CD4-positive, alpha-beta T cell treated with Interleukin-12 subunit alpha and Interleukin-12 subunit beta, for 1 hour (primary cell): ENCODE measurements at regions not wholly inside any gene's neighbourhood (a gene's known extent, or its start where the extent isn't known, plus 50 kb on each side); places are given as distances from the start of the nearest gene placed in this dataset.
"Not testable (repeated sequence)": the region's sequence is repeated elsewhere in the genome, so short reads cannot be mapped to it uniquely, and the experiment has no call there.

ENCODE experiments used
- DNase-seq: peaks from one replicate; pipeline ENCODE4 v3.0.0-alpha.2; 2020

DNA sequence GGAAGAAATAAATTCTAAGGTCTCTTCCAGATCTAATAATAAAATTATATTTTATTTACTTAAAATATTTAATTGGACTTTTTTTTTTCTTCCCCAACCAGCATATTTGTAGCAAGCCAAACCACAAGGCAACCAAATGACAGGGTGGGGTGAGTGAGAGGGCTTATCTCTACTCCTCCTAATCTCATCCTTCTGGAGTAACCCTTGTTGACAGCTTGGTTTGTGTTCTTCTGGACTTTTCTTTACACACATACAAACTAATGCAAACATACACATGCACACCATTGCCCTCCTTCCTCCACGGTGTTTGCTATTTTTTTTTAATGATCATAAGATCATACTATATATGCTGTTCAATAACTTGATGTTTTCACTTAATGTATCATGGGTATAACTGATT, 383.1 kb downstream of the DLEU7 start:
- DNase-seq, result no peak

DNA sequence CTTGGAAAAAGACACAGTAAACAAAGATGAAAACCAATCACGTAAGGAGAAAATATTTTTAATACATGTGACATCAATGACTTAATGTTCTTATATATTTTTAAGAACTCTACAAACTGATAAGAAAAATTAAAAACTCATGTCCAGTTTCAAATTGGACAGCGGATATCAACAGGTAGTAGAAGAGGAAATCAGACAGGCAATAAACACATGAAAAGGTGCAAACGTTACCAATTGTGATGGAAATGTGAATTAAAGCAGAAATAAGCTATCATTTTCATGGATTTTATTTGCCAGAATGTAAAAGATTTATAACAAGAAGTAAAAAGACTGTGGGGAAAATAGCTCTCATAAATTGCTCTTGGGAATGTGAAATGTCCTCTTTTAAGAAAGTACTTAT, 382.3 kb downstream of the DLEU7 start:
- DNase-seq, result no peak

DNA sequence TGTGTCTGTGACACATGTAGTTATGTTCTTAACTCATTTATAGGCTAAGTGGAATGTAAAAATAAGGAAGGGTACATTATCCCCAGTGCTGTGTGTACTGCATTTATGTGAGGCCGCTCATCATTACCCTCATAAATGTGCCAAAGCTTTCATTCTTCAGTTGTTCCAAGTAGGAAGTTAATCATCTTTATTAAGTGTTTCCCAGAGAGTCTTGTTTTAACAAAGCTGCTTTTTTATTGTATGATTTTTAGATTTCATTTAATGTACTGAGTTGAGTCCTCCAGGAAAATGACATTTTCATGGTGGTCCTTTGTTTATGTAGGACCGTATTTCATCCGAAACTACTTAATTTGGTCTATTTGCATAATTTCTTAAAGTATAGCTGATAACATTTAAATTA, 379.8 kb downstream of the DLEU7 start:
- DNase-seq, result no peak

DNA sequence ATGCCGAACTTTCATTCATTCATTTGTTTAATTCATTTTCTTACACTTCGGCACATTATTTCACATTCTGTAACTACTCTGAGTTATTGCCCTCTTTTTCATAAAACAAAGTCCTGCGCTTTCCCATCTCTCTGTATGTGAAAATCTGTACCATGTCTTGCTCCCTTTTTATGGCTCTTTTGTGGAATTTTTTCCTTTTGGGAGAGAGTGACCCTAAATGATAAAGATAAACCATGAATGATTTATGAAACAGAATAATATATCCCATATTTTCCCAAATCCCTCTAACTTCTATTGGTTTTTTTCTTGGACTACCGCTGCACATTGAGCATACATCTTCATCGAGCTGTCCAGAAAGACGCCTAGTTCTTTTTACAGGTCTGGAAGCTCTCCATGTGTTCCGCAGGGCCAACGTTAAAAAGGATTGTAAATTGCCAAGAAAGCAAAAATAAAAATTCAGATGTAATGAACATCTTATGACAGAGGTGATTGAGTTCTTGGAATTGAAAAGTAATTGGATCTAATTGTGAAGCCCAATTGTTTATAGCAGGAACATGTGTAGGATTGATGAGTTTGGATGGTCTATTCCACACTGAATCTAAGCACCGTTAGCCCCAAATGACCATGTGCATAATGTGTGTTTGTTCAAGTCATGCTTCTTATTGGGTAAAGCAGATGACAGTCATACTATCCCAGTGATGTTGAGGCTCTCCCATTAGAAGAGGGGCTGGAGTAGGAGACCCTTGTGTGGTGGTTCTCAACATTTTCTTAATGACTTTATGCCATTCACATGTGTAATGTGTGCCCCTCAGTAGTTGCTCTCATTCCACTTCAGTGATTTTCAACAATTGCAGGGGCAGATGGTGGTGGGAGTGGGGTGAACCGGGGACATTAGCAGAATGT, 378.9 kb downstream of the DLEU7 start:
- DNase-seq, result no peak

DNA sequence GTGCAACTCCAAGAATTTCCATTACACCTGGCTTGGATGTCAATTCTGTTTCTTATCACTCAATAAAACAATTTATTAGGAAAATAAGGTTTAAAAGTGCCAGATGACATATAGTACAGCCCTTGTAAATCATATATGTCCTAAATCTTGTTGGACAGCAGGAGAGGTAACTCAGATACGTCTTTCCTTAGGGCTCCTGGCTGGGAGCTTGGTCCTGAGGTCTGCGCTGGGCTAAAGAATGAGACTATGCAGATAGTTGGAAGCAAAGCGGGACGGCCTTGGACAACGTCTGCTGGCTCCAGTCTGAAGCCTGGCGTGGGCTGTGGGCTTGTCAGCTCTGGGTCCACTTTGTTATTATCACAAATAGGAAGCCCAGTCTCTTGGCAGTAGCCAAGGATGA, 377.0 kb downstream of the DLEU7 start:
- DNase-seq, result no peak

DNA sequence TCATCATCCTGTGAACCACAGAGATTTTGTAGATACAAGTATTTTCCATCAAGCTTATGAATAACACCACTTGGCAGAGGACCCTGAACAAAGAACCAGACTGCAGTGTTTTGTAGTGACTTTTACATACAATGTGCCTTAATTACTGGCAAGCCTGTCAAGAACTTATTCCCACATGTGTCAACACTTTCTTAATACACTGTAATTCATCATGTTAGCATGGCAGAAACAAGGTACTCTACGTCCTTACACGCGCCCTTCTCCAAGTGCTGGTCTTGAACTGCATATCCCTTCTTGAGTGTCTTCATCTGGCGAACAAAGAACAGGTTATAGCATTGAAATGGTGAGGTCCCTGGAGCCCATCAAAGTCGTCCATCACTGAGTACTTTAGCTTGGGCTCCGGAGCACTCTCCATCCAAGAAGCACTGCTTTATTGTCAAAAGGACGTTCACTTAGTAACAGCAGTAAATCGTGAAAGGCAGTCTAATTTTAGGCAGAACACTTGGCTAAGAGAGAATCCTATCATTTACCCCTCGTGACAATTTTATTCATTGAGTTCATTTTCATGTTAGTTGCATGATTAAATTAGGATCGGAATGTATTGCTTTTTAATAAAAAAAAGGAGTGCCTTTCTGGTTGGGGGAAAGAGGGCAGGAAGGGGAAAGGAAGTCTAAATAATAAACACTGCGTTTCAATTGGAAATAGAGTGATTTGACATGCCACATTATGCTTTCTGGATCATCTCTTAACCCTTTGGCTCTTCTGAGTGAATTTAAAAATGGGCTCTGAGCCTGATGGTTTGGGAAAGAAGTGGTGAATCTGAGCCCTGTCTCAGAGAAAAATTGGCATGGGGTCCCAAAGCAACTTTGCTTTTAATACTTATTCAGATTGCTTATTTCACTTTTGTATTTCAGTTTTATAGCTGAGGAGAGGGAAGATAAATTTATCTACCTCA, 376.1 kb downstream of the DLEU7 start:
- DNase-seq, result no peak

DNA sequence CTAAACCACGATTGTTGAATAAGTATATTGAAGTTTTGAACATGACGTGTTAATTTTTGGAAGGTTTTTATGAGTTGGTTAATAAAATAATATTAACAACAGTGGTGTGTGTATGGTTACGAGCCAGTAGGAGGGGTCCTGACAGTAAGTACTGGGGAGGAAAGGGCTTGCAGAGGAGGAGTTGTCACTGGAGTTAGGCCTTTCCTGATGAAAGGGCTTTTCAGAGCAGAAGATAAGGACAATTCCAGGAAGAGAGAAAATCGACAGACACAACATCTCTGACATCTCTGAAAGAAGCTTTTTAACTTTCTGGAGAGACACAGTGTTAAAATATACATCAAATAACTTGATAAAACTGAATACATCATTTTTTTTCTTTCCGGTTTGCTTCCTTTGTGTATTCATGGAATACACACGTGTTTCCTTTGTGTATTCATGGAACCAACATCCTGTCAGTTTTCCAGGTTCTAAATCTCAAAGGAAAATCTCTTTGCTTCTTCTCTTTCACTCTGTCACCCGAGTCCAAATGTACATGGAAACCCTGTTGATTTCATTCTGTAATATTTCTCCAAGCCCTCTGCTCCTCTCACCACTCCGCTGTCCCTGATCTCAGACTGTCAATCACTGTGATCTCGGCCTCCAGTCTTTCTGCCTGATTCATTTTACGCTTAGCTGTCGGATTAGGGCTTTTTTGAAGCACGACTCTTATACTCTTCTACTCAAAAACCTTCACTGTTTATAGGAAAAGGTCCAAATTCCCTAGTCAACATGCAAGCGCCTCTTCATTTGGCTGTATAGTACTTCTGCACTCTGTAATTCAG, 374.4 kb downstream of the DLEU7 start:
- DNase-seq, result no peak

DNA sequence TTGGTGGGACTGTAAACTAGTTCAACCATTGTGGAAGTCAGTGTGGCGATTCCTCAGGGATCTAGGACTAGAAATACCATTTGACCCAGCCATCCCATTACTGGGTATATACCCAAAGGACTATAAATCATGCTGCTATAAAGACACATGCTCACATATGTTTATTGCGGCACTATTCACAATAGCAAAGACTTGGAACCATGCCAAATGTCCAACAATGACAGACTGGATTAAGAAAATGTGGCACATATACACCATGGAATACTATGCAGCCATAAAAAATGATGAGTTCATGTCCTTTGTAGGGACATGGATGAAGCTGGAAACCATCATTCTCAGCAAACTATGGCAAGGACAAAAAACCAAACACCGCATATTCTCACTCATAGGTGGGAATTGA, 370.4 kb downstream of the DLEU7 start:
- not testable (repeated sequence) for DNase-seq

DNA sequence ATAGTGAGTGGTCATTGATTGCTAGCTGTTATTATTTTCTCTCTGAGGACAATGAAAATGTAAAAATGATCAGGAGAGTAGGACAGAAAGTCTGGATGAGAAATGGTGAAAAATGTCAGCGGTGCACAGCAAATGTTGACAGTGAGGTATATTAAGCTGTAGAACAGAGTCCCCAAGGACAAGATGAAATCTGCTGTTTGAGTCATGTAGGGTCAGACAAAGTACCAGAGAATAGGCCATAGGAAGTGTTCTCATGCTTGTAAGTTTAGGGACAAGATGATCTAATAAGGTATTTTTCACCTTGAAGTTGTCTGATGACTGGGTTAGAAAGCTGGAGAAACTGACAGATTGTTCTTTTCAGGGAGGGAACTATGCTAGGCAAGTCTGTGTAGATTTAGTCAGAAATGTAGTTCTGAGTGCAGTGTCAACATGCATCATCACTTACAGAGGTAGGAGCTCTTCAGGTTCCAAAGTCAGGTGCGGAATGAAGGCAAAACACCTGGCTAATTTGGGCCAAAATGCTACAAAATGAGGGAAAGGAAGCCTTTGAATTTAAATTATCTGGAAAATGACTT, 369.3 kb downstream of the DLEU7 start:
- no peak for DNase-seq

DNA sequence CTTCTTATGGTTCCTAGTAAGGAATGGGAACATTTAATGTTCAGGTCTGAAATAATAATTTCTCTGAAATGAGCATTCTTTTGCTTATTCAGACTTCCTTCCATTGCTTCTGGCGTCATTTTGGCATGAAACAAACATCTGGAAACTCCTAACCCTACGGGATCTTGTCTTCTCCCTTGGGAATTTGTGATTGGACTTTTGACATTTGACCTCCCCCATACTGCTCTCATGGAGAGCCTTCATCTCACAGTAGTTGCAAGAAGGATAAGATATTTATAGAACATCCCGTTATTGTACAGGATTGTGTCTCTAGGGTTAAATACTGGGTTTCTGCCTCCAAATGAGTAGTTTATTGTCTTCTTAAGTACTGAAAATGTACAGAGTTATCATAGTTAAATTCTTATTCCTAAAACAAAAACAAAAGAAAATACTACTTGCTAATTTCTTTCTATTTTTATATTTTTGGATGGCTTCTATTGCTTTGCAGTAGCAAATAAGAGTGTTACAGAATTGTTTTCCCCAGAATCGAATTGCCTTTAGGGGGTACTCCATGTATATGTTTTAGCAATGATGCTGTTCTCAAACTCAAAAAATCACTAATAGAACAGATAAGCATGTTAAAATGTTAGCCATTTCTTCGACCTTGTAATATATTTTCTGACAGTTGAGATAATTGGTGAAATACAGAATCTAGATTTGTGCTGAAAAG, 366.8 kb downstream of the DLEU7 start:
- DNase-seq, result no peak

DNA sequence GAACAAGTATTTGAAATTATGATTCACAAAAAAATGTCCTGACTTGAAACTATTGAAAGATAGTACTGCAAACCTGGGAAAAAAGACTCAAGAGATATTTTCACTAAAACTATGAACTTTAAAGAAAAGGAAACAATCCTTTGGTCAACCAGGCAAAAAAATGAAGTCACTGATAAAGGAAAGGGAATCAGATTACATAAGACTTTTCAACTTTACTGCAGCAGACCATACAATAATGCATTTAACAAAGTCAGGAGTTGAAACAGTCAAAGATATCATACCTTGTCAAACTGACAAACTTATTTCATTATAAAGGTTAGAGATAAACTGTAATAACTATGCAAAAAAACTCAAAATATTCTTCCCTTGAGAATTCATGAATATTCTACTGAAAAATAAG, 361.6 kb downstream of the DLEU7 start:
- no peak for DNase-seq

DNA sequence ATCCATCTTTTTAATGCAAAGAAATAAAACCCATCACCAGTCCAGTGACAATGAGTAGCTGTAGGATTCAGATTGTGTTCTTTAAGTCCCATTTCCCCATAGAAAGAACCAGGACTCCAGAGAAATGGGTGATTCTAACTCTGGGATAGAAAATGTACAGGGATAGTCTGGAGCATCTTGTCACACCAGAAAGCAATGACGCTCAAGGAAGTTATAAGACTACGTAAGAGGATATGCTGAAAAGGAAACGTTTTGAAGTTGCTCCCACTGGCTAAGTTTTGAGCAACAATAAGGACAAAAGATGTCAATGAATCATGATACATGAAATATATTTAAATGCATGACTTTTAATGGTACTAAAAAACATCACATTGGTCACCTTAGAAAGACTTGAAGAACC, 360.1 kb downstream of the DLEU7 start:
- DNase-seq, result no peak

DNA sequence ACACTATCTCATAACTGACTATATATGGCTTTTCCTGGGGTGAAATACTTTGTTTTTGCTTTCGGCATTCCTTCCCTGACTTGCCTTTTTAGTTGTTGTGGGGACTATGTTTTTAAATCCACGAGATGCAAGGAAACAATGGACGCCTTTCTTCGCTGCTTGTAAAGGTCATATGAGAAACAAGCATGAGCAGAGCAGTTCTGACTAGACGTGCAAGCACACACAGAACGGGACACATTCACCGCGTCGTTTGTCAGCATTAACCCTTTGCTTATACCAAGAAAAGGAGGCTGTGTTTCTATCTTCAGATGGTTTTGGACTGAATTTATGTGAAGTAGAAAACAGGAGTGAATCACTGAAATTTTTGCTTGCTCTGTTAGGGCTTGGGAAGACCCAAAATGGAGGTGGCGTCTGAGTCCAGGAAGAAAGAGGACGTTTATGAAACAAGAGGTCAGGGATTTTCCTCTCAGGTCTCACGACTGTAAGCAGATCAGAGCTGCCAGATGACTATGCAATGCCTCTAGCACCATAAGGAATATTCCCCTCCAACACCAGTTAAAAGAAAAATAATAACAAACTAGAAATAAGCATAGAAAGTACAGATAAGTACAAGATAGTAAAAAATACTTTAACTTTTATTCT, 358.9 kb downstream of the DLEU7 start:
- no peak for DNase-seq

DNA sequence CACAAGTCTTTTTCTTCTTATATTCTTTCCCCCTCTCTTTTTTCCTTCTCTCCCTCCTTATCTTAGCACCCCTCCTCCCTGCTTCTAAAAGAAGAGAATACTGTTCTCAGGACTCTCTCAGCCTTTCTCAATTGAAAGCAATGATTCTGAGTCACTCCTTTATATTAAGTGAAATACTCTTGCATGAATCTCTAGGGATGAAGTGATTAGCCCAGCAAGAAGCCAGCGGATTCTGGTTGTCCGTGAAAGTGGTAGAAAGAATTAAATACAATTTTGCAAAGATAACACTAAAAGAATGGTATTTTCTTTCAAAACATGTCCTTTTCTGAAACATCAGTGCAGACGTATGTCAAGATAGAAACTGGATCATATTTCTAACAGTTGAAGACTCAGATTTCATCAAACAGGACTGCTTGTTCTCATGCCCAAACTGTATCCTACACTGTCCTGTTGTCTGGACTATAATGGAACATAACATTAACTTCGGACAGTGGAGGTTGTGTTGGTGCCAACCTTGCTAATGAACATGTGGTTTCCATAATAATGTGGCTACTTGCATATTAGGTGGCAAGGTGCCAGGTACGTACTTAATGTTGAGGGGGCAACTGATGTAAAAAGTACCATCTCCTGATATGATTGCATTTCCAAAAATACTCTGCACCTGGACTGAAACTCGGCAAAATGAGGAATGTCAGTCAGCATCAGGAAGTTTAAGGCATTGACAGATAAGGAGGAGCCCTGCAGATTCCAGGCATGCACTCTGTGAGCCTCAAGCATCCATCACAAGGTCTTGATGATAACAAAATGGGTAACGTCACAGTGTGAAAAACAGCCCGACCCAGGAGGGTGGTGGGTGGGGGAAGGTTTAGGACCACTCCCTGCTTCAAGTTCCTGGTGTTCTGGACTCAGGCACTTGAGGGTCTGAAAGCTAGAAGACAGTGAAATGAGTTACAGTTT, 357.2 kb downstream of the DLEU7 start:
- no peak for DNase-seq

DNA sequence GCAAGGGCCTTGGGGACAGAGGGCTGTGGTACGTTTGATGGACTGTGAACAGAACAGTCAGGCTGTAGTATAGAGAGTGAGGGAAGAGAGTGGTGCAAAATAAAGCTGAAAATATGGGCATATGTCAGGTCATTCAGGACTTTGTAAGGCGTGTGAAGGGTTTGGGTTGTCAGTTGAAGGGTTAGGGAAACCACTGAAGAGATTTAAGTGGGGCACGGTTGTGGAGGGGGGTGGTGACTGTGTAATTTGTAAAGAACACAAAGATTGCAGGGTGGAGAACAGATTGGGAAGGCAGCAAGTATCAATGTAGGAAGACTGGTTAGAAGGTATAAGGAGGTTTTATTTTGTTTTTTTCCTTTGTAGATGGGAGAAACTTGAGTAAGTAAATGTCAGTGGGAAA, 349.8 kb downstream of the DLEU7 start:
- no peak for DNase-seq

DNA sequence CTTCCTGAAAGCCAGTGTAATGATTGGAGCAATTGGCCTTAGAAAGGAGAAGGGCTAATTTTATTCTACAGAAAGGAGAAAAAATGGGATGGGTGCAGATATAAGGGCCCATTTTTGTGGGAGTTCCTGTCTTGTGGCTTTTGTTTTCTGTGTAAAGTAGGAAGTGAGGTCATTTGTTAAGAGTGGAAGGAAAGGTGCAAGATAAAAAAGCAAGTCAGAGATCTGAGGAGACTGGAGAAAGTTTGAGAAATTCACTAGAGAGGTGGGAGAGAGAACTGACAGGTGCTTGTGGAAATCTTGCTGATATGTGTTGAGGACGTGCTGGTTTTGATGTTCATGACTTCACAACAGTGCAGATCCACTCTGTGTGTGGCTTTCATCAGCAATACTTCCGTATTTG, 349.4 kb downstream of the DLEU7 start:
- no peak for DNase-seq

DNA sequence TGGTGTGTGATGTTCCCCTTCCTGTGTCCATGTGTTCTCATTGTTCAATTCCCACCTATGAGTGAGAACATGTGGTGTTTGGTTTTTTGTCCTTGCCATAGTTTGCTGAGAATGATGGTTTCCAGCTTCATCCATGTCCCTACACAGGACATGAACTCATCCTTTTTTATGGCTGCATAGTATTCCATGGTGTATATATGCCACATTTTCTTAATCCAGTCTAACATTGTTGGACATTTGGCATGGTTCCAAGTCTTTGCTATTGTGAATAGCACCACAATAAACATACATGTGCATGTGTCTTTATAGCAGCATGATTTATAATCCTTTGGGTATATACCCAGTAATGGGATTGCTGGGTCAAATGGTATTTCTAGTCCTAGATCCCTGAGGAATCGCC, 340.3 kb downstream of the DLEU7 start:
- DNase-seq, result not testable (repeated sequence)

DNA sequence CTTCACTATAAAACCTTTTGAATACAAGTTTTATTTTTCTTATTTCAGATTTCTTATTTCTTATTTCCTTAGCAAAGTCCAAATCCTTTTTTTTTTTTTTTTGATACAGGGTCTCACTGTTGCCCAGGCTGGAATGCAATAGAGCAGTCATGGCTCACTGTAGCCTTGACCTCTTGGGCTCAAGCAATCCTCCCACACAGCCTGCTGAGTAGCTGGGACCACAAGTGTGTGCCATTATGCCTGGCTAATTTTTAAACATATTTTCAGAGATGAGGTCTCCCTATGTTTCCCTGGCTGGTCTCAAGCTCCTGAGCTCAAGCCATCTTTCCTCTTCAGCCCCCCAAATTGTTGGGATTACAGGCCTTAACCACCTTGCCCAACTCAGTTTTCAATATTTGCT, 334.3 kb downstream of the DLEU7 start:
- DNase-seq, result no peak

DNA sequence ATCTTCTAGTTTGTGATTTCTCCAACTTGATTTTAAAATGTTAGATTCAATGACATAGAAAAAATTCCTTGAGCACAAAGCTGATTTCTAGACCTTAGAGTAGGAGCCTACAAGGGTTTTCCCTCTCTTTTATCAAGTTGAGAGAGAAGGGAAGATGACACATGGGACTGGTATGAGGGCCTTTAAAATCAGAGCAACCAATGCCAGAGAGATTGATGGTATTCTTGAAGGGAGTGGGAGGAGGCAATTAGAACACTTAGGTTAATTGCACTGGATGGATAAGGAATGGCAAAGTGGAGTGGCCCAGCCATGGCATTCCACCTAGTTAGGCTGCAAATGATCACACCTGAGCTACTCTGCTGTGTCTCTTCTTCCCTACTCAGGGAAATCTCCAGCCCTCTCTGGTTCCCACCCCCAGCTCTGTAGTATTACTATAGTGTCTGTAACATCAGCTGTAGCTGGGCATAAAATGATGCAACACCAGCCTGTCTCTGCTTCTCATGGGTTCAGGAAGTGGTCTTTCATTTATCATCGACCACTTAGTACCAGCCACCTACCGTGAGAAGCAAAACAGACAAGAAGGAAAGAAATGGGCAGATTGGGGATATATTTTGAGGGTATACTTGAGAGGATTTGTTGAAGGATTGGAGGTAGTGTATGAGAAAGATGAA, 333.6 kb downstream of the DLEU7 start:
- DNase-seq, result no peak
